Astrocyte of the cerebellum (primary cell): ENCODE measurements at regions not wholly inside any gene's neighbourhood (a gene's known extent, or its start where the extent isn't known, plus 50 kb on each side); places are given as distances from the start of the nearest gene placed in this dataset.

Source experiments
- DNase-seq: peaks from one replicate; pipeline ENCODE4 v3.0.0-alpha.2; 2011; ENCODE audit warnings: low read depth
- H3K4me3 ChIP-seq: 2 replicates; pipeline ENCODE4 v1.5.1; 2011; ENCODE audit warnings: mild to moderate bottlenecking, low read depth, low read length, moderate library complexity
- CTCF ChIP-seq: IDR thresholded peaks from 2 replicates; pipeline ENCODE4 v1.5.1; 2012; ENCODE audit warnings: low read length, low read depth, moderate library complexity, mild to moderate bottlenecking; ENCODE audit errors: missing control alignments
- in situ Hi-C: cut with HindIII; loops from 2 replicates; pipeline ENCODE4 v1.10.0; 2017; ENCODE audit warnings: low sequenced_read_pairs

- no peak overlapping the region for H3K4me3 ChIP-seq
- in situ Hi-C loops = no loop called here
- no peak for TF ChIP-seq CTCF
- no peak for DNase-seq
These were observed 277.9 kb upstream of the THBS1 start for GRCh38 chr15:39302936-39303335.

- in situ Hi-C loops = no loop called here
- no peak overlapping the region for H3K4me3 ChIP-seq
- peak; percentile 33 for DNase-seq
- TF ChIP-seq CTCF = no peak
These were observed 276.6 kb upstream of the THBS1 start for GRCh38 chr15:39304201-39304841.

DNA sequence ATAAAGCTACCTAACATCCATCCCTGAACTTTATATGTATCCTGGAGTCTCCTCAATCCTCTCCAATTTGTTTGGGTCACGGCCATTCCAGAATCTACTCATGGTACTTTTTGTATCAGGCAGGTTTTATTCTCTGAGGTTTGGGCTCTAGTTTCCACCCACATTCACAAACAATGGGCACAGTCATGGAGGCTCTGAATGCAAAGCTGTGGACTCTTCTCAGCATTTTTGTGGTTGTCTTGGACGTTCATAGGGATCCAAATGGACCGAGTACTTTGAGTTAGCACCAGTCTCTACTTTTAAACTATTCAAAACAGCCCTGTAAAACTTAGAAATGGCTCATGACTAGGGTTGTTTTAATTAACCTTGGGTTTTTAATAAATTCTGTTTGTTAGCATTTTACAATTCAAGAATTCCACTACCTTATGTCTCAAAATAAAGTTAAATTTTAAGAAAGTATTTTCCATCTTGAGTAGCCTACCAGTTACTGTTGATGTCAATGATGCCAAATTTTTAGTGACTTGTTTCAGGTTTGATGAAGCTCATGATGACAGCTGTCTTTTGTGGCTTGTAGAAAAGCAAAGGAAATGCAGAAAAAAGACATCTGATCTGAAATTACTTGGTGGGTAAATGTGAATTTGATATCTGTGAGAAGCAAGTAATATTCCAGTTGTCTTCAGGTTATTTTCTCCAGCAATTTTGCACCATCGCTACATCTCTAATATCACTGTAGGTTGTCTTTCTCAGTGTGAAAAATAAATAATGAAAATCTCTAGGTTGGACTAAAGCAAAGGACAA, 275.7 kb upstream of the THBS1 start:
- no peak overlapping the region for H3K4me3 ChIP-seq
- TF ChIP-seq CTCF = no peak
- in situ Hi-C loops = no loop called here
- DNase-seq = no peak

- no peak for TF ChIP-seq CTCF
- no peak overlapping the region for H3K4me3 ChIP-seq
- in situ Hi-C loops = no loop called here
- DNase-seq = no peak
These were observed 270.2 kb upstream of the THBS1 start for GRCh38 chr15:39310633-39311032.

DNA sequence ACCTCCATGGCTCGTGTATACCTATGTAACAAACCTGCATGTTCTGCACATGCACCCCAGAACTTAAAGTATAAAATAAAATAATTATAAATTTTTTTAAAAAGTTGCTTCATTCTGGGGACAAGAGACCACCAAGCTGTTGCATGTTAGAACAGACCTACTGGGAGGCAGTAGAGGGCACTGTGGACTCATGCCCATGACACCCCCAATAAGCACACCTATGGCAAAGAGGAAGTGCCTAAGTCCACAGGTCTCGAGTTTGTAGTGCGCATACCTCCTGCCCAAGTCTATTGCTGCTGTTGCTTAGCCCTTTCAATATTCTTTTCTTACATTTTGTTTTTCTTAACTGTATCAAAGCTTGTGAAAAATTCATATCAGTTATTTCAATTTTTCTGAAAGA, 267.9 kb upstream of the THBS1 start:
- in situ Hi-C loops = no loop called here
- H3K4me3 ChIP-seq = no peak overlapping the region

GRCh38 chr15:39313467-39313866, 267.4 kb upstream of the THBS1 start:
- in situ Hi-C loops = no loop called here
- H3K4me3 ChIP-seq = no peak overlapping the region

More for the DNA sequence above, 267.9 kb upstream of the THBS1 start:
- no peak for TF ChIP-seq CTCF
- no peak for DNase-seq

More at GRCh38 chr15:39313467-39313866, 267.4 kb upstream of the THBS1 start:
- no peak for DNase-seq
- no peak for TF ChIP-seq CTCF
